ENCODE measurements at regions not wholly inside any gene's neighbourhood (a gene's known extent, or its start where the extent isn't known, plus 50 kb on each side); places are given as distances from the start of the nearest gene placed in this dataset.

DNA sequence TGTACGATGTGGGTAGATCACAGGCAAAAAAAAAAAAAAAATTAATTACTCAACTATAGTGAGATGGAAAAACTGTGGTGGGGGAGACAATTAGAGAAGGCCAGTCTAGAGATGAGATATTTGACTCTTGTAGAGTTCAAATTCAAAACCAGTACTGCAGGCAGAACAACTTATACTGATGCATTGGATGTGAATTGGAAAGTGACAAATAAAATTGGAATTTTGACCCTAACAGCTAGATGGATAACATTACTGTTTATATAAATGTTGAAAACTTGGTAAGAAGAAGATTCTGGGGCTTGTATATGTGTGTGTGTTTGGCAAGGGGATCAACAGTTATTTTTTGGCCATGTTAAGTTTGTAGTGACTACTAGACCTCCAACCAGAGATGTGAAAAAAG is 256.9 kb downstream of the RND3 start:
- TF ChIP-seq RARB (CRISPR knock-in tag; IDR thresholded peaks at IDR 0.05) (no peak), ESRRG (CRISPR knock-in tag; IDR thresholded peaks at IDR 0.05) (no peak), ZFP3 (CRISPR knock-in tag; IDR thresholded peaks at IDR 0.05) (no peak), ARNTL (CRISPR knock-in tag; IDR thresholded peaks at IDR 0.05; ENCODE audit: borderline replicate concordance, low read depth) (no peak), BACH2 (CRISPR knock-in tag; IDR thresholded peaks at IDR 0.05; ENCODE audit: borderline replicate concordance) (no peak), ZNF565 (CRISPR knock-in tag; conservative IDR thresholded peaks at IDR 0.05; ENCODE audit: low read depth) (no peak), SNAI2 (CRISPR knock-in tag; IDR thresholded peaks at IDR 0.05) (no peak), OSR1 (CRISPR knock-in tag; IDR thresholded peaks at IDR 0.05) (no peak), TOX (CRISPR knock-in tag; IDR thresholded peaks at IDR 0.05; ENCODE audit: borderline replicate concordance) (no peak)
- TF ChIP-seq, protein P1, sequence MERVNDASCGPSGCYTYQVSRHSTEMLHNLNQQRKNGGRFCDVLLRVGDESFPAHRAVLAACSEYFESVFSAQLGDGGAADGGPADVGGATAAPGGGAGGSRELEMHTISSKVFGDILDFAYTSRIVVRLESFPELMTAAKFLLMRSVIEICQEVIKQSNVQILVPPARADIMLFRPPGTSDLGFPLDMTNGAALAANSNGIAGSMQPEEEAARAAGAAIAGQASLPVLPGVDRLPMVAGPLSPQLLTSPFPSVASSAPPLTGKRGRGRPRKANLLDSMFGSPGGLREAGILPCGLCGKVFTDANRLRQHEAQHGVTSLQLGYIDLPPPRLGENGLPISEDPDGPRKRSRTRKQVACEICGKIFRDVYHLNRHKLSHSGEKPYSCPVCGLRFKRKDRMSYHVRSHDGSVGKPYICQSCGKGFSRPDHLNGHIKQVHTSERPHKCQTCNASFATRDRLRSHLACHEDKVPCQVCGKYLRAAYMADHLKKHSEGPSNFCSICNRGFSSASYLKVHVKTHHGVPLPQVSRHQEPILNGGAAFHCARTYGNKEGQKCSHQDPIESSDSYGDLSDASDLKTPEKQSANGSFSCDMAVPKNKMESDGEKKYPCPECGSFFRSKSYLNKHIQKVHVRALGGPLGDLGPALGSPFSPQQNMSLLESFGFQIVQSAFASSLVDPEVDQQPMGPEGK (CRISPR knock-in tag; IDR thresholded peaks at IDR 0.05; ENCODE audit: borderline replicate concordance) = no peak
- TF ChIP-seq, protein P2, sequence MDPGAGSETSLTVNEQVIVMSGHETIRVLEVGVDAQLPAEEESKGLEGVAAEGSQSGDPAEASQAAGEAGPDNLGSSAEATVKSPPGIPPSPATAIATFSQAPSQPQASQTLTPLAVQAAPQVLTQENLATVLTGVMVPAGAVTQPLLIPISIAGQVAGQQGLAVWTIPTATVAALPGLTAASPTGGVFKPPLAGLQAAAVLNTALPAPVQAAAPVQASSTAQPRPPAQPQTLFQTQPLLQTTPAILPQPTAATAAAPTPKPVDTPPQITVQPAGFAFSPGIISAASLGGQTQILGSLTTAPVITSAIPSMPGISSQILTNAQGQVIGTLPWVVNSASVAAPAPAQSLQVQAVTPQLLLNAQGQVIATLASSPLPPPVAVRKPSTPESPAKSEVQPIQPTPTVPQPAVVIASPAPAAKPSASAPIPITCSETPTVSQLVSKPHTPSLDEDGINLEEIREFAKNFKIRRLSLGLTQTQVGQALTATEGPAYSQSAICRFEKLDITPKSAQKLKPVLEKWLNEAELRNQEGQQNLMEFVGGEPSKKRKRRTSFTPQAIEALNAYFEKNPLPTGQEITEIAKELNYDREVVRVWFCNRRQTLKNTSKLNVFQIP (CRISPR knock-in tag; IDR thresholded peaks at IDR 0.05; ENCODE audit: borderline replicate concordance, low read depth) = no peak
- TF ChIP-seq, protein P3, sequence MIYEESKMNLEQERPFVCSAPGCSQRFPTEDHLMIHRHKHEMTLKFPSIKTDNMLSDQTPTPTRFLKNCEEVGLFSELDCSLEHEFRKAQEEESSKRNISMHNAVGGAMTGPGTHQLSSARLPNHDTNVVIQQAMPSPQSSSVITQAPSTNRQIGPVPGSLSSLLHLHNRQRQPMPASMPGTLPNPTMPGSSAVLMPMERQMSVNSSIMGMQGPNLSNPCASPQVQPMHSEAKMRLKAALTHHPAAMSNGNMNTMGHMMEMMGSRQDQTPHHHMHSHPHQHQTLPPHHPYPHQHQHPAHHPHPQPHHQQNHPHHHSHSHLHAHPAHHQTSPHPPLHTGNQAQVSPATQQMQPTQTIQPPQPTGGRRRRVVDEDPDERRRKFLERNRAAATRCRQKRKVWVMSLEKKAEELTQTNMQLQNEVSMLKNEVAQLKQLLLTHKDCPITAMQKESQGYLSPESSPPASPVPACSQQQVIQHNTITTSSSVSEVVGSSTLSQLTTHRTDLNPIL (CRISPR knock-in tag; IDR thresholded peaks at IDR 0.05; ENCODE audit: low read depth) = no peak

Measured in SK-N-SH treated with all-trans-retinoic acid at 6 μM for 48 hours (cell line).